Peyer's patch (tissue), 4 donors: ENCODE measurements at regions not wholly inside any gene's neighbourhood (a gene's known extent, or its start where the extent isn't known, plus 50 kb on each side); places are given as distances from the start of the nearest gene placed in this dataset.
"Not testable (repeated sequence)": the region's sequence is repeated elsewhere in the genome, so short reads cannot be mapped to it uniquely, and the experiment has no call there.

Experiments used
- DNase-seq, 3 donors: peaks; one replicate each; pipeline ENCODE4 v3.0.0-alpha.2; 2017 to 2019
- H3K27ac ChIP-seq, 4 donors: fragments of 200-600 bp; sonication (generic); one replicate each; pipeline ENCODE4 v1.5.1; 2016 to 2019
- H3K27me3 ChIP-seq, 2 donors: fragments of 200-600 bp; sonication (generic); one replicate each; pipeline ENCODE4 v1.5.1; 2019
- H3K36me3 ChIP-seq, 3 donors: fragments of 200-600 bp; sonication (generic); one replicate each; pipeline ENCODE4 v1.5.1; 2016 to 2019
- H3K4me1 ChIP-seq, 4 donors: fragments of 200-600 bp; sonication (generic); one replicate each; pipeline ENCODE4 v1.5.1; 2016 to 2019
- H3K4me3 ChIP-seq, 4 donors: fragments of 200-600 bp; sonication (generic); 1 replicate in 3 of 4; 2 replicates in 1 of 4; pipeline ENCODE4 v1.5.1; 2016 to 2019; ENCODE audit warnings: mild to moderate bottlenecking in 1 of 4
- H3K9me3 ChIP-seq, 4 donors: fragments of 200-600 bp; sonication (generic); one replicate each; pipeline ENCODE4 v1.5.1; 2016 to 2019; ENCODE audit warnings: mild to moderate bottlenecking in 1 of 4
- CTCF ChIP-seq, 6 experiments: fragments of 450-650 bp in 4 of 6; fragments of 200-600 bp in 2 of 6; sonication (generic) in 1 of 6; IDR thresholded peaks; one replicate each; pipeline ENCODE4 v1.5.1; 2017 to 2019; ENCODE audit warnings: antibody characterized with exemption in 6 of 6, mild to moderate bottlenecking in 3 of 6, moderate library complexity in 1 of 6
- POLR2A ChIP-seq, 2 donors: fragments of 450-650 bp; IDR thresholded peaks; one replicate each; pipeline ENCODE4 v1.5.1; 2017; ENCODE audit warnings: antibody characterized with exemption in 2 of 2, mild to moderate bottlenecking in 2 of 2, moderate library complexity in 2 of 2

- no peaks in the 10 kb centered on the region for H3K4me1 ChIP-seq
- H3K27ac ChIP-seq: no peak overlapping the region
- TF ChIP-seq CTCF (IDR thresholded peaks at IDR 0.05) (no peak), POLR2A (IDR thresholded peaks at IDR 0.05) (no peak)
- H3K27me3 ChIP-seq: no peaks in the 10 kb centered on the region
- no peak for DNase-seq
- no peaks in the 10 kb centered on the region for H3K36me3 ChIP-seq
- no peaks in the 10 kb centered on the region for H3K9me3 ChIP-seq
- no peak overlapping the region for H3K4me3 ChIP-seq
These were observed 173.5 kb upstream of the KRR1 start for GRCh38 chr12:75684678-75685616.

- not testable (repeated sequence) for H3K27ac ChIP-seq, H3K4me1 ChIP-seq, H3K4me3 ChIP-seq, H3K9me3 ChIP-seq, DNase-seq, H3K36me3 ChIP-seq, H3K27me3 ChIP-seq
These were observed 172.7 kb upstream of the KRR1 start for GRCh38 chr12:75683995-75684586.

GRCh38 chr12:75683220-75683619 lies 171.8 kb upstream of the KRR1 start:
- no peak for DNase-seq
- H3K4me1 ChIP-seq: no peaks in the 10 kb centered on the region
- no peak overlapping the region for H3K27ac ChIP-seq
- H3K4me3 ChIP-seq: no peak overlapping the region
- TF ChIP-seq POLR2A (IDR thresholded peaks at IDR 0.05) (no peak), CTCF (IDR thresholded peaks at IDR 0.05) (no peak)
- H3K9me3 ChIP-seq: no peaks in the 10 kb centered on the region
- no peaks in the 10 kb centered on the region for H3K27me3 ChIP-seq
- H3K36me3 ChIP-seq: no peaks in the 10 kb centered on the region

- Histone ChIP-seq H3K27me3 (no peaks in the 10 kb centered on the region), H3K9me3 (no peaks in the 10 kb centered on the region), H3K36me3 (no peaks in the 10 kb centered on the region), H3K27ac (no peak overlapping the region), H3K4me3 (no peak overlapping the region), H3K4me1 (no peaks in the 10 kb centered on the region)
- TF ChIP-seq CTCF (IDR thresholded peaks at IDR 0.05): no peak
- no peak for TF ChIP-seq POLR2A (IDR thresholded peaks at IDR 0.05)
- DNase-seq: no peak
These were observed 166.1 kb upstream of the KRR1 start for GRCh38 chr12:75677522-75677921.

GRCh38 chr12:75674393-75674792 lies 163.0 kb upstream of the KRR1 start:
- Histone ChIP-seq H3K27me3 (no peaks in the 10 kb centered on the region), H3K4me1 (no peaks in the 10 kb centered on the region), H3K36me3 (no peaks in the 10 kb centered on the region), H3K4me3 (no peak overlapping the region), H3K27ac (no peak overlapping the region), H3K9me3 (no peaks in the 10 kb centered on the region)
- DNase-seq: no peak
- TF ChIP-seq CTCF (IDR thresholded peaks at IDR 0.05) (no peak), POLR2A (IDR thresholded peaks at IDR 0.05) (no peak)

GRCh38 chr12:75672200-75672599 lies 160.8 kb upstream of the KRR1 start:
- DNase-seq: no peak
- no peaks in the 10 kb centered on the region for H3K36me3 ChIP-seq
- no peak overlapping the region for H3K27ac ChIP-seq
- H3K4me1 ChIP-seq: no peaks in the 10 kb centered on the region
- H3K9me3 ChIP-seq: no peaks in the 10 kb centered on the region
- no peak for TF ChIP-seq CTCF (IDR thresholded peaks at IDR 0.05)
- no peak for TF ChIP-seq POLR2A (IDR thresholded peaks at IDR 0.05)
- H3K27me3 ChIP-seq: no peaks in the 10 kb centered on the region
- H3K4me3 ChIP-seq: no peak overlapping the region
